GM12892 (cell line): ENCODE measurements at regions not wholly inside any gene's neighbourhood (a gene's known extent, or its start where the extent isn't known, plus 50 kb on each side); places are given as distances from the start of the nearest gene placed in this dataset.

Source experiments
- POLR2A ChIP-seq: IDR thresholded peaks from 2 replicates; pipeline ENCODE4 v1.6.1; 2011; ENCODE audit warnings: low read depth, low read length, control low read depth
- TAF1 ChIP-seq: IDR thresholded peaks from 2 replicates; pipeline ENCODE4 v1.6.1; 2011; ENCODE audit warnings: low read depth, mild to moderate bottlenecking, control low read depth, low read length, borderline replicate concordance

- TF ChIP-seq POLR2A (no peak), TAF1 (no peak)
Observed at GRCh38 chr14:40232302-40232701, 800.1 kb upstream of the FBXO33 start.
